BE2C (cell line): ENCODE measurements at regions not wholly inside any gene's neighbourhood (a gene's known extent, or its start where the extent isn't known, plus 50 kb on each side); places are given as distances from the start of the nearest gene placed in this dataset.

Experiments
- DNase-seq: peaks from one replicate; pipeline ENCODE4 v3.0.0-alpha.2; 2020
- H3K27me3 ChIP-seq: fragments of 250-450 bp; sonication (Bioruptor Pico); 2 replicates; pipeline ENCODE4 v1.5.1; 2020; ENCODE audit warnings: mild to moderate bottlenecking
- H3K36me3 ChIP-seq: fragments of 250-450 bp; sonication (Bioruptor Pico); 2 replicates; pipeline ENCODE4 v1.5.1; 2020; ENCODE audit warnings: mild to moderate bottlenecking
- H3K4me1 ChIP-seq: fragments of 250-450 bp; sonication (Bioruptor Pico); 2 replicates; pipeline ENCODE4 v1.5.1; 2020
- H3K4me3 ChIP-seq: 2 replicates; pipeline ENCODE4 v1.5.1; 2011; ENCODE audit warnings: low read depth, low read length
- H3K9me3 ChIP-seq: fragments of 250-450 bp; sonication (Bioruptor Pico); 2 replicates; pipeline ENCODE4 v1.5.1; 2020
- TF ChIP-seq, protein P1 (sequence below): IDR thresholded peaks from 2 replicates; pipeline ENCODE4 v1.5.1; 2012; ENCODE audit warnings: mild to moderate bottlenecking, low read depth, low read length

DNA sequence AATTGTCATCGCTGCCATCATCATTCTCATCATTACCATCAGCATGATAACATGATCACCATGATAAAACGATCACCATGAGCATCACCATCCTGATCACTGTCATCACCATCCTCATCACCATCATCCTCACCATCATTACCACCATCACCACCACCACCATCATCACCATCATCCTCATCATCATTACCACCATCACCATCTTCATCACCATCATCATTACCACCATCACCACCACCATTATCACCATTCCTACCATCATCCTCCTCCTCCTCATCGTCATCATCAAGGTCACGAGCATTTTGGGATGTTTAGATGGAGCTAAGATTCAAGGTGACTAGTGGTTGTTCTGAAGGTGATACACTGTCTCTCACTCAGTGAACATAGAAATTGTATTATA is 221.0 kb downstream of the FOXL1 start:
- Histone ChIP-seq H3K4me3 (no peak overlapping the region), H3K4me1 (no peaks in the 10 kb centered on the region), H3K36me3 (no peaks in the 10 kb centered on the region), H3K27me3 (no peaks in the 10 kb centered on the region), H3K9me3 (no peaks in the 10 kb centered on the region)
- no peak for DNase-seq
- TF ChIP-seq, protein P1, sequence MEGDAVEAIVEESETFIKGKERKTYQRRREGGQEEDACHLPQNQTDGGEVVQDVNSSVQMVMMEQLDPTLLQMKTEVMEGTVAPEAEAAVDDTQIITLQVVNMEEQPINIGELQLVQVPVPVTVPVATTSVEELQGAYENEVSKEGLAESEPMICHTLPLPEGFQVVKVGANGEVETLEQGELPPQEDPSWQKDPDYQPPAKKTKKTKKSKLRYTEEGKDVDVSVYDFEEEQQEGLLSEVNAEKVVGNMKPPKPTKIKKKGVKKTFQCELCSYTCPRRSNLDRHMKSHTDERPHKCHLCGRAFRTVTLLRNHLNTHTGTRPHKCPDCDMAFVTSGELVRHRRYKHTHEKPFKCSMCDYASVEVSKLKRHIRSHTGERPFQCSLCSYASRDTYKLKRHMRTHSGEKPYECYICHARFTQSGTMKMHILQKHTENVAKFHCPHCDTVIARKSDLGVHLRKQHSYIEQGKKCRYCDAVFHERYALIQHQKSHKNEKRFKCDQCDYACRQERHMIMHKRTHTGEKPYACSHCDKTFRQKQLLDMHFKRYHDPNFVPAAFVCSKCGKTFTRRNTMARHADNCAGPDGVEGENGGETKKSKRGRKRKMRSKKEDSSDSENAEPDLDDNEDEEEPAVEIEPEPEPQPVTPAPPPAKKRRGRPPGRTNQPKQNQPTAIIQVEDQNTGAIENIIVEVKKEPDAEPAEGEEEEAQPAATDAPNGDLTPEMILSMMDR, result no peak

DNA sequence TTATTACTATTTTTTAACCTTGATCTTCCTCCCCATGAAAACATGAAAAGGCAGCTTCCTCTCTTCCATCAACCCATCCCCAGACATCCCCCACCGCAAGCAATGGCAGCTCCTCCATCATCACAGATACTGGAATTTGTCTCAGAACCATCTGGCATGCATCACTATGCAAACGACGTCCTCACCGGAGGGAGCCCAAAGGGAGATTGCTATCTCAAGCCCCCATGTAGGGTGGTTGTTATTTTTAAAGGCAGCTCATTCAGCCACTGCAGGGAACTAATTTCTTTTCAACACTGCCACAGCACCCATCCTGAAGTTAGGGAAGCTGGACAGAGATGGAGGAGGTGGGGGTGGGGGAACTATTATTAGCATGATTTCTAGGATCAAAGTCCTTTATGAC is 222.5 kb downstream of the FOXL1 start:
- DNase-seq, result no peak
- TF ChIP-seq, protein P1, result no peak
- H3K4me1 ChIP-seq, result no peaks in the 10 kb centered on the region
- no peaks in the 10 kb centered on the region for H3K9me3 ChIP-seq
- no peaks in the 10 kb centered on the region for H3K36me3 ChIP-seq
- H3K4me3 ChIP-seq, result no peak overlapping the region
- H3K27me3 ChIP-seq, result 0 out of 2 replicates have a peak, but pooled peaks cover 4% of the 10 kb centered on the region

DNA sequence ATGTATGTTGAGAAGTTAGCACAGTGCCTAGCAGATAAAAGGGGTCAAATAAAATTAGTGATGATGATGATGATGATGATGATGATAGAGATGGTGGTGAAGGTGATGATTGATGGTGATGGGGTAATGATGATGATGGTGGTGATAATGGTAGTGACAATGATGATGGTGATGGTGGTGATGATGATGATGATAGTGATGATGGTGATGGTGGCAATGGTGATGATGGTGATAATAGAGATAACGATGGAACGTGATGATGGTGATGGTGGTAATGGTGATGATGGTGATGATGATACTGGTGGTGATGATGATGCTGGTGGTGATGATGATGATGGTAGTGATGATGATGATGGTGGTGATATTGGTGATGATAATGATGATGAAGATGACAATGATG is 223.7 kb downstream of the FOXL1 start:
- Histone ChIP-seq H3K4me1 (no peaks in the 10 kb centered on the region), H3K9me3 (no peaks in the 10 kb centered on the region), H3K4me3 (no peak overlapping the region), H3K36me3 (no peaks in the 10 kb centered on the region), H3K27me3 (peaks cover 6% of the 10 kb centered on the region; the same call in 1 of the 2 replicates)
- TF ChIP-seq, protein P1, result no peak
- no peak for DNase-seq

DNA sequence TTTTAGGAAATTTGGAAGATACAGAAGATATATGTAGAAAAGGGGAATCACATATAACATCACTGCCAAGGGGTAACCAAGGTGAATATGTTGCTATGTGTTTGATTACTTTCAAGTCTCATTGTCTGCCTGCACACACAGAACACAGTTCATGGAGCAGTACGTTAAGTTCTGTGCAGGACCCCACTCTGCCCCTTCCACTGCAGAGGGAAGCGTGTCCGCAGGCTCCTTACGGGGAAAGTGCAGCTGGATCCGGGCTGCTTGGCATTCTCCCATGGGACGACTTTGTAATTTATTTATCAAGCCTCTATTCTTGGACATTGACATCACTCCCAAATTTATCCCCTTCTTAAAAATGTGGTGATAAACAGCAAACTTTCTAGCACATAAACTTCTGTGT is 226.8 kb downstream of the FOXL1 start:
- Histone ChIP-seq H3K27me3 (peaks cover 17% of the 10 kb centered on the region), H3K4me3 (no peak overlapping the region), H3K4me1 (no peaks in the 10 kb centered on the region), H3K36me3 (no peaks in the 10 kb centered on the region), H3K9me3 (no peaks in the 10 kb centered on the region)
- TF ChIP-seq, protein P1, result no peak
- no peak for DNase-seq

DNA sequence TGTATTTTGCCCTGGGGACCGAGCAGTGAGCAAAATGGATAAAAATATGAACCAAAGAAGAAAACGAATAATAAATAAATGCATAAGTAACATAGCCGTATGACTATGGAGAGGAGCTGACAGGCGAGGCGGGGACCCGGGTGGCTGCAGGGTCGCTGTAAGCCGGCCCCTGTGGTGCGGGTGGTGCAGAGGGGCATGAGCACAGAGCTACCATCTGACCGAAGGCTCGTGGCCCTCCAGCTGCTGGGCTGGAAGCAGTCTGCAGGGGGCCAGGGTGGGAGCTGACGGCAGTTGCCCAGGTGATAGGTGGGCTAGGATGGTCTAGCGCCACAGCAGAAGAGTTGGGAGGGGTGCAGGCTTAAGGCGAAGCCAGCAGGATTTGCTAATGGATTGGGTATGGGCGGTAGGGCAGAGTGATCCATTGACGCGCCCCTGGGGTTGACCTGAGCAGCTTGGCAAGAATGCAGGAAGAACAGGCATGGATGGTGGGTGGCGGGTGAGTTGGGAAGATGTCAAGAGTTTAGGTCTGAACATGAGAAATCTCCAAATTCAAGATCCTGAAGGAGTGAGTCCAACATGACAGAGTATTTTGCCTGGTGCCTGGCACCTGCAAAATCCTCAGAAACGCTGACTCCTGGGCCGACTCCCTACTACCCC is 228.0 kb downstream of the FOXL1 start:
- no peaks in the 10 kb centered on the region for H3K9me3 ChIP-seq
- H3K27me3 ChIP-seq, result peaks cover 24% of the 10 kb centered on the region
- H3K4me1 ChIP-seq, result no peaks in the 10 kb centered on the region
- no peaks in the 10 kb centered on the region for H3K36me3 ChIP-seq
- TF ChIP-seq, protein P1, result no peak
- H3K4me3 ChIP-seq, result no peak overlapping the region
- no peak for DNase-seq

DNA sequence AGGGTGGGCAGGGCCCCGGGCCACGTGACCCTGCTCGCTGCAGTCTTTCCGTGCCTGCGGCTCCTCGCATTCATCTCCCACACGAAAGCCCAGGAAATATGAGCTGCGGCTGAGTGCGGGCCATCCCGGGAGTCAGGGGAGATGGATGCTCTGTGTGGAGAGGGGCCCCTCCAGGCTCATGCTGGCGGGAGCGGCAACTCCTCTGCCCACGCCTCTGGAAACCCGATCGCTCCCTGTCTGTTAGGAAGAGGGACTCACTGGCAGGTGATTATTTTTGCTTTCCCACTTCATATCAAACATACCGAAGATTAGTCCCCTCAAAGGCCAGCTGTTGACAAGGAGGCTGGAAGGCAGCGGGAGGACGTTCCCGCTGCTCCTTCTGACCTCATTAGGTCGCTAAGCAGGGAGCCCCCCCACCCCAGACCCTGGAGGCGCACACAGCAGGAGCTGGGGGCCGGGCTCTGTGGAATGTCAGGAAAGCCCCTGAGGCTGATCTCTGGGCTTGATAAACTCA is 228.5 kb downstream of the FOXL1 start:
- no peak for DNase-seq
- Histone ChIP-seq H3K27me3 (peaks cover 24% of the 10 kb centered on the region), H3K36me3 (no peaks in the 10 kb centered on the region), H3K4me1 (no peaks in the 10 kb centered on the region), H3K4me3 (no peak overlapping the region), H3K9me3 (no peaks in the 10 kb centered on the region)
- TF ChIP-seq, protein P1, result no peak
